ENCODE measurements at regions not wholly inside any gene's neighbourhood (a gene's known extent, or its start where the extent isn't known, plus 50 kb on each side); places are given as distances from the start of the nearest gene placed in this dataset.

GRCh38 chr4:54901202-54901601 is 224.2 kb downstream of the KDR start:
- H3K9ac ChIP-seq = no peak overlapping the region
- TF ChIP-seq CTCF (IDR thresholded peaks at IDR 0.05) = no peak
- H3K9me3 ChIP-seq (ENCODE audit: control insufficient read depth, low read length) = no peaks in the 10 kb centered on the region

GRCh38 chr4:54898656-54899340 is 226.6 kb downstream of the KDR start:
- Histone ChIP-seq H3K4me1 (no peaks in the 10 kb centered on the region), H3K9ac (no peak overlapping the region), H3K36me3 (ENCODE audit: control insufficient read depth, insufficient read depth, low read length) (no peaks in the 10 kb centered on the region), H3K27ac (no peak overlapping the region), H3K27me3 (ENCODE audit: control insufficient read depth, insufficient read depth, low read length) (no peaks in the 10 kb centered on the region), H3K4me3 (ENCODE audit: low read depth, low read length) (no peak overlapping the region), H3K4me2 (ENCODE audit: low read length) (no peak overlapping the region), H3K9me3 (ENCODE audit: control insufficient read depth, low read length) (no peaks in the 10 kb centered on the region), H2AFZ (no peak overlapping the region), H3K79me2 (no peaks in the 10 kb centered on the region)
- no peak for TF ChIP-seq CTCF (IDR thresholded peaks at IDR 0.05)

More at GRCh38 chr4:54901202-54901601, 224.2 kb downstream of the KDR start:
- Histone ChIP-seq H2AFZ (no peak overlapping the region), H3K4me2 (ENCODE audit: low read length) (no peak overlapping the region), H3K27me3 (ENCODE audit: control insufficient read depth, insufficient read depth, low read length) (no peaks in the 10 kb centered on the region), H3K4me3 (ENCODE audit: low read depth, low read length) (no peak overlapping the region), H3K79me2 (no peaks in the 10 kb centered on the region), H3K4me1 (no peaks in the 10 kb centered on the region), H3K27ac (no peak overlapping the region), H3K36me3 (ENCODE audit: control insufficient read depth, insufficient read depth, low read length) (no peaks in the 10 kb centered on the region)

GRCh38 chr4:54898056-54898562 is 227.3 kb downstream of the KDR start:
- TF ChIP-seq CTCF (IDR thresholded peaks at IDR 0.05) = no peak
- Histone ChIP-seq H3K27ac (no peak overlapping the region), H3K4me2 (ENCODE audit: low read length) (no peak overlapping the region), H3K9ac (no peak overlapping the region), H3K79me2 (no peaks in the 10 kb centered on the region), H2AFZ (no peak overlapping the region), H3K27me3 (ENCODE audit: control insufficient read depth, insufficient read depth, low read length) (no peaks in the 10 kb centered on the region), H3K4me1 (no peaks in the 10 kb centered on the region), H3K4me3 (ENCODE audit: low read depth, low read length) (no peak overlapping the region), H3K36me3 (ENCODE audit: control insufficient read depth, insufficient read depth, low read length) (no peaks in the 10 kb centered on the region), H3K9me3 (ENCODE audit: control insufficient read depth, low read length) (no peaks in the 10 kb centered on the region)

- no peak overlapping the region for H3K9ac ChIP-seq
- TF ChIP-seq CTCF (IDR thresholded peaks at IDR 0.05) = no peak
- H2AFZ ChIP-seq = no peak overlapping the region
- no peaks in the 10 kb centered on the region for H3K9me3 ChIP-seq (ENCODE audit: control insufficient read depth, low read length)
- no peaks in the 10 kb centered on the region for H3K27me3 ChIP-seq (ENCODE audit: control insufficient read depth, insufficient read depth, low read length)
- H3K36me3 ChIP-seq (ENCODE audit: control insufficient read depth, insufficient read depth, low read length) = no peaks in the 10 kb centered on the region
- H3K79me2 ChIP-seq = no peaks in the 10 kb centered on the region
- no peaks in the 10 kb centered on the region for H3K4me1 ChIP-seq
- no peak overlapping the region for H3K4me3 ChIP-seq (ENCODE audit: low read depth, low read length)
- H3K27ac ChIP-seq = no peak overlapping the region
- H3K4me2 ChIP-seq (ENCODE audit: low read length) = no peak overlapping the region
Measured at GRCh38 chr4:54897590-54897989, 227.8 kb downstream of the KDR start.

- Histone ChIP-seq H3K4me1 (no peaks in the 10 kb centered on the region), H3K79me2 (no peaks in the 10 kb centered on the region), H2AFZ (no peak overlapping the region), H3K4me3 (ENCODE audit: low read depth, low read length) (no peak overlapping the region), H3K36me3 (ENCODE audit: control insufficient read depth, insufficient read depth, low read length) (no peaks in the 10 kb centered on the region), H3K27me3 (ENCODE audit: control insufficient read depth, insufficient read depth, low read length) (no peaks in the 10 kb centered on the region), H3K27ac (no peak overlapping the region), H3K9ac (no peak overlapping the region), H3K9me3 (ENCODE audit: control insufficient read depth, low read length) (no peaks in the 10 kb centered on the region), H3K4me2 (ENCODE audit: low read length) (no peak overlapping the region)
- TF ChIP-seq CTCF (IDR thresholded peaks at IDR 0.05) = no peak
Measured at GRCh38 chr4:54882616-54883015, 224.9 kb downstream of the KIT start.

Measured in parathyroid adenoma (tissue), 2 donors.